Hepatocyte (in vitro differentiated cells): ENCODE measurements at regions not wholly inside any gene's neighbourhood (a gene's known extent, or its start where the extent isn't known, plus 50 kb on each side); places are given as distances from the start of the nearest gene placed in this dataset.

Experiments used
- DNase-seq: peaks from one replicate; pipeline ENCODE4 v3.0.0-alpha.2; 2016; ENCODE audit warnings: low spot score
- H2AFZ ChIP-seq: fragments of 200-600 bp; sonication (generic); 2 replicates; pipeline ENCODE4 v1.6.0; 2016; ENCODE audit warnings: antibody characterized with exemption, mild to moderate bottlenecking
- H3K27ac ChIP-seq: fragments of 200-600 bp; sonication (generic); 2 replicates; pipeline ENCODE4 v1.5.1; 2016; ENCODE audit warnings: mild to moderate bottlenecking
- H3K27me3 ChIP-seq: fragments of 200-600 bp; sonication (generic); 2 replicates; pipeline ENCODE4 v1.6.1; 2016
- H3K36me3 ChIP-seq: fragments of 200-600 bp; sonication (generic); replicated peaks from 2 replicates; pipeline ENCODE4 v1.5.1; 2016; ENCODE audit warnings: low read depth; ENCODE audit not compliant: insufficient read depth
- H3K4me1 ChIP-seq: fragments of 200-600 bp; sonication (generic); 2 replicates; pipeline ENCODE4 v1.5.1; 2016; ENCODE audit warnings: mild to moderate bottlenecking, moderate library complexity; ENCODE audit not compliant: insufficient read depth
- H3K4me2 ChIP-seq: fragments of 200-600 bp; sonication (generic); 2 replicates; pipeline ENCODE4 v1.6.0; 2016
- H3K4me3 ChIP-seq: fragments of 200-600 bp; sonication (generic); 2 replicates; pipeline ENCODE4 v1.5.1; 2016; ENCODE audit warnings: mild to moderate bottlenecking
- H3K79me2 ChIP-seq: fragments of 200-600 bp; sonication (generic); 2 replicates; pipeline ENCODE4 v1.6.0; 2017; ENCODE audit warnings: mild to moderate bottlenecking
- H3K9me2 ChIP-seq: fragments of 200-600 bp; sonication (generic); replicated peaks from 2 replicates; pipeline ENCODE4 v1.6.0; 2017; ENCODE audit warnings: mild to moderate bottlenecking; ENCODE audit not compliant: insufficient read depth
- H3K9me3 ChIP-seq: fragments of 200-600 bp; sonication (generic); 2 replicates; pipeline ENCODE4 v1.5.1; 2016; ENCODE audit warnings: low read depth, mild to moderate bottlenecking
- H4K20me1 ChIP-seq: fragments of 200-600 bp; sonication (generic); 2 replicates; pipeline ENCODE4 v1.6.0; 2016; ENCODE audit warnings: mild to moderate bottlenecking; ENCODE audit not compliant: insufficient read depth, poor library complexity, severe bottlenecking
- EZH2 ChIP-seq: fragments of 200-600 bp; sonication (generic); IDR thresholded peaks from 2 replicates; pipeline ENCODE4 v1.6.1; 2016; ENCODE audit warnings: antibody characterized with exemption, mild to moderate bottlenecking, borderline replicate concordance
- EZH2phosphoT487 ChIP-seq: fragments of 200-600 bp; sonication (generic); IDR thresholded peaks from one replicate; pipeline ENCODE4 v1.6.1; 2018; ENCODE audit warnings: antibody characterized with exemption, mild to moderate bottlenecking, low read depth, moderate library complexity; ENCODE audit not compliant: unreplicated experiment, severe bottlenecking
- WGBS: methylation state at CpG from one replicate; pipeline ENCODE4 v1.1.6; 2016; ENCODE audit warnings: low lambda C conversion rate; ENCODE audit errors: missing lambda C conversion rate; 5-methylcytosine and 5-hydroxymethylcytosine counted together
- TF ChIP-seq, protein P1 (sequence below): fragments of 200-600 bp; sonication (generic); IDR thresholded peaks from 2 replicates; pipeline ENCODE4 v1.5.1; 2016; ENCODE audit warnings: antibody characterized with exemption, mild to moderate bottlenecking; ENCODE audit not compliant: poor library complexity

GRCh38 chr5:155620821-155621410 is 607.4 kb downstream of the KIF4B start:
- Histone ChIP-seq H3K4me3 (no peak overlapping the region), H3K27me3 (no peaks in the 10 kb centered on the region), H3K79me2 (no peaks in the 10 kb centered on the region), H3K4me2 (no peak overlapping the region), H3K9me3 (no peaks in the 10 kb centered on the region), H3K4me1 (no peaks in the 10 kb centered on the region), H3K36me3 (no peaks in the 10 kb centered on the region), H3K9me2 (no peaks in the 10 kb centered on the region), H4K20me1 (no peaks in the 10 kb centered on the region), H3K27ac (no peak overlapping the region), H2AFZ (no peak overlapping the region)
- WGBS = 54% methylated on average over 7 of the region's 7 CpGs
- no peak for DNase-seq
- TF ChIP-seq EZH2phosphoT487 (no peak), EZH2 (no peak)
- TF ChIP-seq, protein P1, sequence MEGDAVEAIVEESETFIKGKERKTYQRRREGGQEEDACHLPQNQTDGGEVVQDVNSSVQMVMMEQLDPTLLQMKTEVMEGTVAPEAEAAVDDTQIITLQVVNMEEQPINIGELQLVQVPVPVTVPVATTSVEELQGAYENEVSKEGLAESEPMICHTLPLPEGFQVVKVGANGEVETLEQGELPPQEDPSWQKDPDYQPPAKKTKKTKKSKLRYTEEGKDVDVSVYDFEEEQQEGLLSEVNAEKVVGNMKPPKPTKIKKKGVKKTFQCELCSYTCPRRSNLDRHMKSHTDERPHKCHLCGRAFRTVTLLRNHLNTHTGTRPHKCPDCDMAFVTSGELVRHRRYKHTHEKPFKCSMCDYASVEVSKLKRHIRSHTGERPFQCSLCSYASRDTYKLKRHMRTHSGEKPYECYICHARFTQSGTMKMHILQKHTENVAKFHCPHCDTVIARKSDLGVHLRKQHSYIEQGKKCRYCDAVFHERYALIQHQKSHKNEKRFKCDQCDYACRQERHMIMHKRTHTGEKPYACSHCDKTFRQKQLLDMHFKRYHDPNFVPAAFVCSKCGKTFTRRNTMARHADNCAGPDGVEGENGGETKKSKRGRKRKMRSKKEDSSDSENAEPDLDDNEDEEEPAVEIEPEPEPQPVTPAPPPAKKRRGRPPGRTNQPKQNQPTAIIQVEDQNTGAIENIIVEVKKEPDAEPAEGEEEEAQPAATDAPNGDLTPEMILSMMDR = no peak

GRCh38 chr5:155624597-155625241 is 611.2 kb downstream of the KIF4B start:
- H3K9me2 ChIP-seq = no peaks in the 10 kb centered on the region
- 76% methylated on average over 5 of the region's 5 CpGs for WGBS
- H3K79me2 ChIP-seq = no peaks in the 10 kb centered on the region
- H3K4me2 ChIP-seq = no peak overlapping the region
- TF ChIP-seq, protein P1 = no peak
- no peak for TF ChIP-seq EZH2
- TF ChIP-seq EZH2phosphoT487 = no peak
- DNase-seq = no peak
- no peaks in the 10 kb centered on the region for H3K36me3 ChIP-seq
- H3K4me3 ChIP-seq = no peak overlapping the region
- H3K27me3 ChIP-seq = no peaks in the 10 kb centered on the region
- no peaks in the 10 kb centered on the region for H4K20me1 ChIP-seq
- H3K27ac ChIP-seq = no peak overlapping the region
- no peaks in the 10 kb centered on the region for H3K4me1 ChIP-seq
- no peak overlapping the region for H2AFZ ChIP-seq
- H3K9me3 ChIP-seq = no peaks in the 10 kb centered on the region

DNA sequence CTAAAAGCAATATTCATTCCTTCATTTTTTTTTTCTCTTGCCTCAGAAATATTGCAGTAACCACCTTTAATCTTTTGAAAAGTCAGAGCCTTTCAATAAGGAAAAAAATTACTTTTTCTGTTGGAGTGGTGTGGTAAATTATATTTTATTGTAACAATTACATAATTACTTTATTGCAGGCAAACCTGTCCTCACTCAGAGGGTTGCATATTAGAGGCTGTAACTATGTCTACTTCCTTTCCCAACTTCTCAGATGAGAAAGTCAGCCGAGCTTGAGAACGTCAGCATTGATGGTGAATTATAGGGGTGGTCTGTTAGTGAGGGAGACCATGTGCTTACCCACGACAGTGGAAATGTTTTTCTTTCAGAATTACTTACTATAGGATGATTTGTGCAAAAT is 611.8 kb downstream of the KIF4B start:
- Histone ChIP-seq H3K4me3 (no peak overlapping the region), H3K27me3 (no peaks in the 10 kb centered on the region), H3K79me2 (no peaks in the 10 kb centered on the region), H3K4me2 (no peak overlapping the region), H3K9me3 (no peaks in the 10 kb centered on the region), H3K27ac (no peak overlapping the region), H3K36me3 (no peaks in the 10 kb centered on the region), H3K9me2 (no peaks in the 10 kb centered on the region), H2AFZ (no peak overlapping the region), H4K20me1 (no peaks in the 10 kb centered on the region), H3K4me1 (no peaks in the 10 kb centered on the region)
- 49% methylated on average over 3 of the region's 3 CpGs for WGBS
- no peak for DNase-seq
- TF ChIP-seq EZH2 (no peak), EZH2phosphoT487 (no peak)
- TF ChIP-seq, protein P1 = no peak
